Keratinocyte (primary cell): ENCODE measurements at regions not wholly inside any gene's neighbourhood (a gene's known extent, or its start where the extent isn't known, plus 50 kb on each side); places are given as distances from the start of the nearest gene placed in this dataset.
A peak's percentile ranks its signal among the peaks of the same experiment; 100 is the strongest.

Experiments
- DNase-seq: peaks from one replicate; pipeline ENCODE4 v3.0.0-alpha.2; 2011; ENCODE audit warnings: low read depth, missing footprints, low spot score
- FAIRE-seq: peaks from 2 replicates; lab custom pipeline; 2011; peaks lifted over from hg19 to GRCh38; lab: Jason Lieb, UNC
- H2AFZ ChIP-seq: 2 replicates; pipeline ENCODE4 v1.6.0; 2012; ENCODE audit warnings: low read length, control low read depth, inconsistent platforms; ENCODE audit not compliant: control insufficient read depth
- H3K27ac ChIP-seq: 2 replicates; pipeline ENCODE4 v1.5.1; 2011; ENCODE audit warnings: low read length; ENCODE audit not compliant: control insufficient read depth, insufficient read depth
- H3K27me3 ChIP-seq: 3 replicates; pipeline ENCODE4 v1.6.0; 2011; ENCODE audit warnings: low read length; ENCODE audit not compliant: control insufficient read depth, insufficient read depth; ENCODE audit errors: extremely low read depth
- H3K36me3 ChIP-seq, 2 experiments: 2 replicates in 1 of 2; 3 replicates in 1 of 2; pipeline ENCODE4 v1.5.1; 2011; ENCODE audit warnings: low read length in 2 of 2, mild to moderate bottlenecking in 1 of 2; ENCODE audit not compliant: control insufficient read depth in 2 of 2, insufficient read depth in 2 of 2; ENCODE audit errors: extremely low read depth in 1 of 2
- H3K4me1 ChIP-seq: 3 replicates; pipeline ENCODE4 v1.5.1; 2011; ENCODE audit warnings: low read length; ENCODE audit not compliant: control insufficient read depth, insufficient read depth; ENCODE audit errors: extremely low read depth
- H3K4me2 ChIP-seq: 3 replicates; pipeline ENCODE4 v1.6.0; 2011; ENCODE audit warnings: low read depth, low read length; ENCODE audit not compliant: control insufficient read depth, insufficient read depth; ENCODE audit errors: extremely low read depth
- H3K4me3 ChIP-seq, 3 experiments: fragments of 200-600 bp in 1 of 3; sonication (generic) in 1 of 3; 2 replicates in 2 of 3; 3 replicates in 1 of 3; pipeline ENCODE4 v1.5.1; 2011 to 2016; ENCODE audit warnings: low read length in 3 of 3, mild to moderate bottlenecking in 3 of 3, control low read depth in 2 of 3, inconsistent platforms in 1 of 3, low read depth in 1 of 3, mixed read lengths in 1 of 3, mixed run types in 1 of 3, moderate library complexity in 1 of 3; ENCODE audit not compliant: control insufficient read depth in 2 of 3, insufficient read depth in 2 of 3; ENCODE audit errors: extremely low read depth in 1 of 3
- H3K79me2 ChIP-seq: 2 replicates; pipeline ENCODE4 v1.6.0; 2012; ENCODE audit warnings: low read length; ENCODE audit not compliant: control insufficient read depth, insufficient read depth
- H3K9ac ChIP-seq: 3 replicates; pipeline ENCODE4 v1.6.0; 2011; ENCODE audit warnings: low read length; ENCODE audit not compliant: control insufficient read depth, insufficient read depth; ENCODE audit errors: extremely low read depth
- H3K9me1 ChIP-seq: 3 replicates; pipeline ENCODE4 v1.6.0; 2011; ENCODE audit warnings: low read length; ENCODE audit not compliant: control insufficient read depth, insufficient read depth; ENCODE audit errors: extremely low read depth
- H3K9me3 ChIP-seq: 2 replicates; pipeline ENCODE4 v1.5.1; 2012; ENCODE audit warnings: low read depth, low read length; ENCODE audit not compliant: control insufficient read depth
- H4K20me1 ChIP-seq: 3 replicates; pipeline ENCODE4 v1.6.0; 2011; ENCODE audit warnings: low read length; ENCODE audit not compliant: control insufficient read depth, insufficient read depth; ENCODE audit errors: extremely low read depth
- CTCF ChIP-seq, 3 experiments: IDR thresholded peaks in 1 of 3; conservative IDR thresholded peaks in 1 of 3; optimal IDR thresholded peaks in 1 of 3; 2 replicates in 2 of 3; 3 replicates in 1 of 3; pipeline versions ENCODE3 to v1.5.1; 2011; ENCODE audit warnings: low read length in 3 of 3, mild to moderate bottlenecking in 3 of 3, moderate library complexity in 2 of 3, control low read depth in 1 of 3, inconsistent platforms in 1 of 3; ENCODE audit not compliant: insufficient read depth in 2 of 3; ENCODE audit errors: extremely low read depth in 1 of 3
- EZH2 ChIP-seq: IDR thresholded peaks from one replicate; pipeline ENCODE4 v1.6.1; 2012; ENCODE audit warnings: inconsistent platforms, mild to moderate bottlenecking, low read length, moderate library complexity
- dilution Hi-C: fragments of 300-500 bp; cut with MboI; formaldehyde crosslinking; loops from one replicate; pipeline ENCODE4 v1.7.0; 2020; ENCODE audit warnings: low sequenced_read_pairs; ENCODE audit not compliant: extremely low pct_ligation_motif_present

- dilution Hi-C loops = no loop called here
- Histone ChIP-seq H3K4me1 (peaks cover 4% of the 10 kb centered on the region), H4K20me1 (no peaks in the 10 kb centered on the region), H3K9me1 (no peaks in the 10 kb centered on the region), H3K79me2 (no peaks in the 10 kb centered on the region), H3K9ac (no peak overlapping the region), H3K36me3 (no peaks in the 10 kb centered on the region), H3K4me2 (peak overlapping the region; percentile 0), H2AFZ (no peak overlapping the region), H3K4me3 (no peak overlapping the region), H3K27me3 (peaks cover 16% of the 10 kb centered on the region), H3K9me3 (no peaks in the 10 kb centered on the region), H3K27ac (no peak overlapping the region)
- no peak for FAIRE-seq
- TF ChIP-seq CTCF (optimal IDR thresholded peaks at IDR 0.05 in 1 of 3, IDR thresholded peaks at IDR 0.05 in 1 of 3, conservative IDR thresholded peaks at IDR 0.05 in 1 of 3; ENCODE audit: extremely low read depth in 1 of 3, insufficient read depth in 2 of 3, low read length in 3 of 3) (no peak), EZH2 (no peak)
- DNase-seq = no peak
Measured at GRCh38 chr2:121038431-121038830, 246.6 kb downstream of the TFCP2L1 start.

GRCh38 chr2:121038891-121039616 is 245.9 kb downstream of the TFCP2L1 start:
- dilution Hi-C loops = no loop called here
- no peaks in the 10 kb centered on the region for H3K9me1 ChIP-seq
- no peak for DNase-seq
- no peaks in the 10 kb centered on the region for H3K79me2 ChIP-seq
- FAIRE-seq = peak; percentile 80
- no peak overlapping the region for H3K4me3 ChIP-seq
- no peak overlapping the region for H3K27ac ChIP-seq
- no peaks in the 10 kb centered on the region for H3K36me3 ChIP-seq
- peak overlapping the region; percentile 0 for H3K4me2 ChIP-seq
- H3K4me1 ChIP-seq = peaks cover 4% of the 10 kb centered on the region
- H2AFZ ChIP-seq = no peak overlapping the region
- peaks cover 16% of the 10 kb centered on the region for H3K27me3 ChIP-seq
- H4K20me1 ChIP-seq = no peaks in the 10 kb centered on the region
- TF ChIP-seq EZH2 (no peak), CTCF (optimal IDR thresholded peaks at IDR 0.05 in 1 of 3, IDR thresholded peaks at IDR 0.05 in 1 of 3, conservative IDR thresholded peaks at IDR 0.05 in 1 of 3; ENCODE audit: extremely low read depth in 1 of 3, insufficient read depth in 2 of 3, low read length in 3 of 3) (no peak)
- no peaks in the 10 kb centered on the region for H3K9me3 ChIP-seq
- no peak overlapping the region for H3K9ac ChIP-seq
